ENCODE measurements at regions not wholly inside any gene's neighbourhood (a gene's known extent, or its start where the extent isn't known, plus 50 kb on each side); places are given as distances from the start of the nearest gene placed in this dataset.
"Not testable (repeated sequence)": the region's sequence is repeated elsewhere in the genome, so short reads cannot be mapped to it uniquely, and the experiment has no call there.

DNA sequence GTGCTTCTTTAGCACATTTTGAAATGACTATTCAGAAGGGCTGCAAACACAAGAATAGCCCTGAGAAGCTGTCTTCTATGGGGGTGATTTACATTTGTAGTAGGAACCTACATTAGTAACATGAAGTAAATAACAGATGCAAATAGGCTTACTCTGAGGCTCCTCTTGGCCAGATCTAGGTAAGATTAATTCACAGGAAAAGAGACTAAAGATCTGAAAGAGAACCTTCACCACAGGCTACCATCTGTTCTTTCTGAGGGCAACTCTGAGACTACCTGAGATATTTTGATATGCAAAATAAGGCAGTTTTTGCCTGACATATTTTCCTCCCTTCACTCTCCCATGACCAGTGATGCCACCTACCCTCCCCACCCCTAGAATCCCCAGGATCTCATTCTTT is 1267.8 kb downstream of the PLA2G4A start:
- no peak for DNase-seq

DNA sequence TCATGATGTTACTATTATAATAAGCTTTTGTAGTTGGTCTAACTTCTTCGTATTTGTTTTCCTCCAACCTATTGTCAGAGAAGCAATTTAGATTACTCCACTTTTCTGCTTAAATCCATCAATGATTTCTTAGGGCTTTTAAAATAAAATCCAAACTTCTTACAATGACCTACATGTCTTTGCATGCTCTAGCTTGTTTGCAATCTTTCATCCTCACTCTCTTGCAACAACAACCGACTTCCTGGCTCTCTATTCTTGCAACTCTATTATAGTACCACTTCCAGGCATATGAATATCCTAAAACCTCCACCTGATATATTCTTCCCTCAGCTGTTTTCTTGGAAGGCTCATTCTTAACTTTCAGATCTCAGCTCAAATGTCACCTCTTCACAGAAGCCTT is 1288.7 kb downstream of the PLA2G4A start:
- DNase-seq: no peak

DNA sequence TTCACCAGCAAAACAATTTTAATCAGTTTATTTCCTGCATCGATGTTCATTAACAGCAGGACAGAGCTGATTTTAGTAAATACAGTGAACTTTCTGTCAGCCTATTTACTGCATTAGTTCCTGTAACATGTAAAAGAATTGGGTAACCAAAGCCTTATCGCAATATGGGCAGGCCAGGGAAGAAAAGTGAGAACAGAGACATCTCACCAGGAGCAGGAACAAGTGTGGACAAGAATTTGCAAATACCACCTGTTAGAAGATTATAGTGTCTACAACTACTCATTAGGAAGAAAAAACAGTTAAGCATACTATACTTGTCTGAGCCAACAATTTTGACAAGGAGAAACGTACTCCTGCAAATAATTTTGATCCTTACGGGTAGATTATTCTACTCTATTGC is 1293.9 kb downstream of the PLA2G4A start:
- no peak for DNase-seq

DNA sequence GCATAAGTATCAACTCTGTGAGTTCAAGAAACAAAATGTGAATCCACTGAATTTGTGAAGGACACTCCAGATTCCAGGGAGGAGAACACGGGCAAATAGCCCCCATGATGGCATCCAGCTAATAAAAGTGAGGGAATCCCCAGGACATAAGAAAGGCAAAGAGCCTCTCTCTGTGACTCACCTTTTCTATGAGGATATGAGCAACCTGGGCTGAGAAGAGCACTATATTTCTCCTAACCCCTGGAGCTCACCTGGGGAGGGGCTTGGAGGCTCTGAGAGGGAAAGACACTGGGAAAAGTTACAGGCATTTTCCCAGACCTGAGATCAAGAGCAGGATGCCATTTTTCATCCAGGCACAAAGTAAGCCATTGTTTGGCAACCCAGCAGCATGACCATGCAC is 1298.8 kb downstream of the PLA2G4A start:
- DNase-seq: no peak

DNA sequence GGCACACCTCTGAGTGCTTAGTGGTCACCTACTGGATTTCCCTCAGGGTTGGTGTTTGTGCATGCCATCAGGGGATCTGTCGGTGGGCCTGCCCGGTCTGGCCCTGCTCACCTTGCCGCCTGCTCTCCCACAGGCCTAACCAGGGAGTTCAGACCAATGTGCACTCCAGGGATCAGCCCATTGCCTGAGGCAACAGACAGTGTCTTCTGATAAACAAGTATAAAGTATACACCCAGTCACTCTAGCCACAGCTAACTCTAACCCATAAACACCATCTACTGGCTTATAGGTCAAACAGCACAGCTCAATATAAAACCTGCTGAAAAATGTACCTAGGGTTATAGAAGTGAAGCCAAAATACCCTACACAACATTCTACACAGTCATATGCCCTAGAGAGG is 1300.0 kb downstream of the PLA2G4A start:
- peak; percentile 8 for DNase-seq

DNA sequence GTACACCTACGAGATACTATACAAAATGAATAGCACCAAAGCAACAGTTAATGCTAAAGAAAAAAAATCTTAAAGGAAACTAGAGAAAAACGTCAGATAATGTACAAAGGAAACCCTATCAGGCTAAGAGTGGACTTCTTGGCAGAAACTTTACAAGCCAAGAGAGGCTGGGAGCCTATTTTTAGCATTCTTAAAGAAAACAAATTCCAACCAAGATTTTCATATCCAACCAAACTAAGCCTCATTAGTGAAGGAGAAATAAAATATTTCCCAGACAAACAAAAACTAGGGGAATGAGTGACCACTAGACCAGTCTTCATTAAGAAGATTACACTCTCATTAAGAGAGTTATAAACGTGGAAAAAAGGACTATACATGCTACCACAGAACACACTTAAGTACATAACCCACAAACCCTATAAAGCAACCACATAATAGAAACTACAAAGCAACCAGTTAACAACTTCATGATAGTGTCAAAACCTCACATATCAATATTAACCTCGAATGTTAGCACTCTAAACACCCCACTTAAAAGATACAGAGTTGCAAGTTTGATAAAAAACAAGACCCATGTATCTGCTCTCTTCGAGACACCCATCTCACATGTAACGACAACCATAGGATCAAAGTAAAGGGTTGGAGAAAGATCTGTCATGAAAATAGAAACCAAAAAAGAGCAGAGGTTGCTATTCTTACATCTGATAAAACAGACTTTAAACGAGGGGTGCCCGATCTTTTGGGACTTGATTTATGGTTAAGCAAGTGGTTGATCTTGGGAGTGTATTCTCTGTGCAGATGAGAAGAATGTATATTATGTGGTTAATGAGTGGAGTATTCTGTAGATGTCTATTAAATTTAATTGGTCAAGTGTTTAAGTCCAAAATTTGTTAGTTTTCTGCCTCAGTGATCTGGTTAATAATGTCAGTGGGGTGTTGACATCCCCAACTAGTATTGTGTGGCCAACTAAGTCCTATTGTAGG is 1301.4 kb downstream of the PLA2G4A start:
- no peak for DNase-seq

DNA sequence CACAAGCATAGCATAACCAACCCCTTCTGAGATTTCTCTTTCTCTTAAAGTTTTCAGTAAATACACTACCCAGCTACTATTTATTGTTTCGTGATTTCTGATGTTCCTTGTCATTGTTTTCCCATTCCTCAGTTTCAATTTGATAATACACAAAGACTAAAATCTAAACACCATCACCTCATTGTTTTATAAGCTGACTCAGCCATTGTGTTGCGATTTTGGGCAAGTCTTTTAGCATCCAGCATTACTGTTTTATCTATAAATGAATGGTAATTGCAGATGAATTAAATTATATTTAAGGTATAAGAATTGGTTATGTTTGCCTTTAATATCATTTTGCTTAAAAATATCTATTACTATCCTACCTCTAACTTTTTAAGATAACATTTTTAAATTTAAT is 1308.5 kb downstream of the PLA2G4A start:
- DNase-seq: peak; percentile 1

DNA sequence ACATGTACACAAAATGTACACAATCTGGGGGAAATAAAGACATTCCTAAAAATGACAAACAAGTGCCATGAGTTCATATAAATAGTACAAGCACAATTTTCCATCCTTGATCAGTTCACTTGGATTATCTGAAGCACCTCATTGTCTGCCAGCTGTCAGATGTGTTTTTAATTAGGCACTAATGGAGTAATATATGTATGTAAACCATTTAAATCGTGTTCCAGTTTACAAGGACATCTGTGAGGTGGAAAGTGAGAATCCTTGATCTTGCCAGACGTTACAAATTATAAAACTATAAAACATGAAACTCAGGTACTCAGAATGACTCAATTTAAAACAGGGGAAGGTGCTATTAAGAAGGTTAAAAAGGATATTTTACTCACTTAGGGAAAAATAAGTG is 1312.2 kb downstream of the PLA2G4A start:
- no peak for DNase-seq

DNA sequence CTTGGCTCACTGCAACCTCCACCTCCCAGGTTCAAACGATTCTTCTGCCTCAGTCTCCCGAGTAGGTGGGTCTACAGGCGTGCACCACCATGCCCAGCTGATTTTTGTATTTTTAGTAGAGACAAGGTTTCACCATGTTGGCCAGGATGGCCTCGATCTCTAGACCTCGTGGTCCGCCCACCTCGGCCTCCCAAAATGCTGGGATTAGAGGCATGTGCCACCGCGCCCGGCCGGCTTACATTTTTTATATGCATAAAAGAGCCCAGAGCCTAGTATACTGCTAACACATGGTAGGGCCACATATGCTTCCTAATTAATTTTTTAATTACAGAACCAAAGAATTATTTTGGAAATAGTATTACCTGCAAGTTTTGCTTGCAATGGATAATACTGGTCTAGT is 1325.4 kb downstream of the PLA2G4A start:
- no peak for DNase-seq

DNA sequence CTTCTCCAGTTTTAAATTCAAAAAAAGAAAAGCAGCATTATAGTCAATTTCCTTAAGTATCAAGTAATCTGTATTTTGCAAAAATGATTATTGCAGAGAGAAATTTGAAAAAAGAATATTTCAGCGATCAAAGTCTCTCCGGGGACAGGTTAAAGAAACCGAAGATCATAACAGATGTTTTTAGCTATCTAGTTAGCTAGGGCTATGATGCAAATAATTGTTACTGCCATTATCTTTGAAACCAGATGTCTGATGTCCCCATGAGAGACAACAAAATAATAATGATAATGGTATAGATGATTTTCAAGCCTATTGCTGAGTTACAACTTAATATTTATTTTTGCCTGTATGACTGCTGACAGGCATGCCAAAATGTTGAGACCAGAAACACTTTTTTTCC is 1326.0 kb downstream of the PLA2G4A start:
- DNase-seq: no peak

DNA sequence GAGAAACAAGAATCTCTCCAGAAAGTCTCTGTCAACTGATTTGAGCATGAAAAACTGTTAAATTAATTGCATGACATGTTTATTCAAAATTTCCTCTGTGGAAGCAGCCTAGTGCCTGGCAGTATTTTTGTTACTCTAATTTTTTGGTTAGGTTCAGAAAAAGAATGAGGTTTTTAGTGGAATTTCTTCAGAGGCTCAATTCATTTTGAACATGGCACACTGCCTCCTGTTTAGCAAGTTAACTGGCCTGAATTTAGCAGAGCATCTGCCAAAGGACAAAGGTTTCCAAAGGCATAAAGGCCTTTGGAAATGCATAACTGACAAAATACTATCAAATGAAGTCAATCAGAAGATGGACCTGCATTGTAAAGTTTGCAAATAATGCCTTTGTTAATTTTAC is 1326.5 kb downstream of the PLA2G4A start:
- DNase-seq: no peak

DNA sequence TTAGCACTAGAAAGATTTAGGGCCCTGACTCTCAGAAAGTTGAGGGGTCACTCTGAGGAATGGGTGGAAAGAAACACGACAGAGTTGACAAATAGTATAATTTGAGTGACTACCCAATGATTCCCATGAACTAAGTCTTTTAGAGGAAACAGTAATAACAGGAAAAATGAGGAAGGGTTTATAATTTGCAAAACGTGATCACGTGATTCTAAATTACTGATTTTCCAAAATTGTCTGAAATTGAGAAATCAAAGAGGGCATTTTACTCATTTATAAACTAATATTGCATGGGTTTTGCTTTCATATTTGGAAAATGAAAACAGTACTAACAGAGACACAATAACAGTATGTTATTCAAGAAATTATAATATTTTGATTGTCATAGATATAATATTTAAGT is 1335.7 kb downstream of the PLA2G4A start:
- DNase-seq: no peak

DNA sequence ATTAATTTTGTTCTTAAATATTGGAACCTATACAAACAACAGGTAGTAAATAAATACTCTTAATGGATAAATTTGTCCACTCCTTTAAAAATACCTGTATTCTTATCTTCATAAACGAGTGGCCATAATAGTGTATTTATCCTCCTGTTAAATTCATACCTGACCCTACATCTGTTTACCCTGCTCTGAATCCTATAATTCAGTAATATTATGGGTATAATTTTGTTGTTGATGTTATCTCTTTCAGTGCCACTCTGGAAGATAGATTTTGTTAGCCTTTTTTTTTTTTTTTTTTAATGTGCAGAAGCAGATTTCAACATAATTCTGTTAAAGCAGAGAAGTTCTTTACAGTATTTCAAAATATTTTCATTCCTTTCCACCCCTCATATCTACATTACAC is 1337.9 kb downstream of the PLA2G4A start:
- no peak for DNase-seq

DNA sequence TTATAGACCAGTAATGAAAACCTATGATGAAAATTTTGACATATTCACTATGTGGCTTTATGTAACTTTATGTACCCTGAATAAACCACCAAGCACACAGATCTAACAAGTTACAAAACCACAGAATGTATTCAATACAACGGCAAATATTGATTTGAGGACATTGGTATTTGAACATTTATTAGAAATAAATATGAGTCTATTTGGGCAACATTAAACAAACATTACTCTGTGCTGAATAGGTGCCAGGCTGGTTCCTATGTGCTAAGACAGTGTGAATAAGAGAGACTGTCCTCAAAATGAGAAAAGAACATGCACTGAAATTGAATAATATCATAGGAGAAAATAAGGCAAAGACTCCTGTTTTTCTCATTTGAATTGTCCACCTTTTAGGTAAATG is 1341.2 kb downstream of the PLA2G4A start:
- no peak for DNase-seq

DNA sequence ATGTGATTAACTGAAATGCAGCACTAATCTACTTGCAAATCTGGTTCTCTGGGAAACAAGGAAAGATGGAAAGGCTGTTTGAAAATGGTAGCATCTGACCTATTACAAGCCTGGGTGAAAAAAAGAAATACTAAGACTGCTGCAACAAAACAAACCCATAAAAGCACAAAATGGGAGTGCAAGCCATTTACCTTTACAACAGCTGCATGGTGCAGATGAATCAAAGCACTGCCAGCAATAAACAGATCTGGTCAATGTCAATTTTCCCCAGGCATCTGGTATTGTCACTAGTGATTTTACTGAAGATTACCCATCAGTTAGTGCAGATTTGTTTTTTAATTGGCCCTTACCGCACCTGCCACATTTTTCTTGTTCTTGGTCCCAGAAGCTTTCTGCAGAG is 1341.7 kb downstream of the PLA2G4A start:
- peak; percentile 89 for DNase-seq

DNA sequence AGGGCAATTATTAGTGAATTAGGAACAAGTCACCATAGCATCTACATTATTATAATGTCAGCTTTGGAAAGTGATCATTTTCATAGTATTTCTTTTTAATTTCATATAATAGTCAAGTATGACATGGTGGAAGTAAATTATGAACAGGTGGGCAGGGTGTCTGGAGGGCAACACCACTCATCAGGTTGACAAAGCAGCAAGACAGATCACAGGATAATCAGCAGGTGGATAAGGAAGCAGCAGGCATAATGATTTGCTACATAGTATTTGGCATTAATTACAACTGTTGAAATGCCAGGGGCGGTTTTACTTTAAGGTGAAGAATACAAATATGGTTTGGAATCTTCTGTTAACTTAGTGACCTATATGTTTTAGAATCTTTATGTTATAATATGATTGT is 1342.2 kb downstream of the PLA2G4A start:
- DNase-seq: peak; percentile 80

DNA sequence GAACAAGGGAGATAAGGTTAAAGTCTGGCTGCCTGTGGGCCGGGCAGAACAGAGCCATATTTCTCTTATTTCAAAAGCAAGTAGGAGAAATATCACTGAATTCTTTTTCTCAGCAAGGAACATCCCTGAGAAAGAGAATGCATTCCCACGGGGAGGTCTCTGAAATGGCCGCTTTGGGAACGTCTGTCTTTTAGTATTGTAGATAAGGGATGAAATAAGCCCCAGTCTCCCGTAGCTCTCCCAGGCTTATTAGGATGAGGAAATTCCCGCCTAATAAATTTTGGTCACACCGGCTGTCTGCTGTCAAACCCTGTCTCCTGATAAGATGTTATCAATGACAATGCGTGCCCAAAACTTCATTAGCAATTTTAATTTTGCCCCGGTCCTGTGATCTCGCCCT is 1353.3 kb downstream of the PLA2G4A start:
- DNase-seq: not testable (repeated sequence)

DNA sequence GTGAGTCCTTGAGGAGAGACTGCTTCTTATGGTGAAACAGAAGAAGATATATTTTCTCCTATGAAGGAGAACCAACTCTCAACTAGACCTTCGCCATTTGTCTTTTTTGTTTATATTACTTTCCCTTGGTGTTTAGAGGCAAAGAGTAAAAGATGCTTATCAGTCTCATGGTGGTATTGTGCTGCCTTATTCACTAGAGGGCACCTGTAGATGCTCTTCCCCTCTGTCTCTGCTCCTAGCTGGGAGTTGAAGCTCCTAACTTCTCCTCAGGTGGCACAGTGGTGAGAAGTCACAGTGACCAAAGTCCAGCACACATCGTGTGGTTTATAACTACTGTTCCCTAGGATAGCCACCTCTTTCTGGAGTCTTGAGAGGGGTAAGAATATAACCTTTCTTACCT is 1359.6 kb downstream of the PLA2G4A start:
- no peak for DNase-seq

DNA sequence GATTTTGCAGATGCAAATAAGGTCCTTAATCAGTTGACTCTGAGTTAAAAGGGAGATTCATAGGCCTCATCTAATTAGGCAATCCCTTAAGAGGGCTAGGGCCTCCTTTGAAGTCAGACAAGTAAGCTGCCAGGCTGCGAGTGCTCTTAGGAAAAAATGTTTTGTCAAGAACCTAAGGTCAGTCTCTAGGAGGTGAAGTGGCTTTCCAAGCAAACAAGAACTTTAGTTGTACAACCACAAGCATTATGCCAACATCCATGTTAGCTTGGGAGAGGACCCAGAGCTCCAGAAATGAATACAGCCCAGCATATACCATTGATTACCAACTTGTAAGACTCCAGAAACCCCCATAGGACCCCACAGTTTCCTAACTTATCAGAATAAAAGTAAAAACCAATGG is 1366.2 kb downstream of the PLA2G4A start:
- no peak for DNase-seq

DNA sequence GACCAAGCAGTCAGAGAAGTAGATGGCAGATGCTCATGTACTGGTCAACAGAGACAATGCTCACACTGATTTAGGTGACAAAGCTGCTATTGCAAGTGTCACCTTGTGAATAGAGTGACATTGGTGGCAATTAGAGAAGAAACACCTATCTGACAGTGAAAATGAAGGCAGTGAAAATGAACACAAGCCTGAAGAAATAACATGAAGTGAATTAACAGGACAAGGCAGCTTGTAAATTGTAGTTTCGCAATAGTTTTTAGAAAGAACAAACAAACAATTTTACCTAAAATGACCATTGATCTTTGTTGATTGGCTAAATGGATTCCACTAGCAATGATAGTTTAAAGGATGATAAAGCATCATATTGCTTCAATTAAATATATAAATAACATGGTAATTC is 1389.5 kb downstream of the PLA2G4A start:
- DNase-seq: no peak

DNA sequence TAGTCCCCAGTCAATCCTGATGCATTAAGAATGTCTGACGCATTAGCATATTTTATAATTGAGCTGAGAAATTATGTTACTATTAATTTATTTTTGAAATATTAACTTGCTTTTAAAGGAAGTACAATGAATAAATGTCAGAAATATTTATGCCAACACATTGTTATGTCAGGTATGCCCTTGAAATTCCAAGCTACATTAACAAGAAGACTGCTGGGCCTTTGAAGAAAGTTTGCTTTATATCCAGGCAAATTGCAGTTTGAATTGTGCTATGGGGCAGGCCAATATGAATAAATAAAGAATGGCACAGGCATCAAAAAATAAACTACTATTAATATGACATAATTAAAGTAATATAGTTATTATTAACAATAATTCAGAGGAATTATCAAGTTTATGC is 1391.3 kb downstream of the PLA2G4A start:
- DNase-seq: no peak

DNA sequence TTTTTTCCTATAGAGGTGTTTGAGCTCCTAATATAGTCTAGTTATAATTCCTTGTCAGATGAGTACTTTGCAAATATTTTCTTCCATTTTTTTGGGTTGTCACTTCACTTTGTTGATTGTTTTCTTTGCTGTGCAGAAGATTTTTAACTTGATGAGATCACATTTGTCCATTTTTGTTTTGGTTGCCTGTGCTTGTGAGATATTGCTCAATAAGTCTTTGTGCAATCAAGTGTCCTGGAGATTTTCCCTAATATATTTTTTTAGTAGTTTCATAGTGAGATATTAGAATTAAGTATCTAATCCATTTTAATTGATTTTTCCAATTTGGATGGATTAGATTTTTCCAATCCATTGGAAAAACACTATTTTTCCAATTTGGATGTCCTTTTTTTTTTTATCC is 1395.5 kb downstream of the PLA2G4A start:
- DNase-seq: no peak

DNA sequence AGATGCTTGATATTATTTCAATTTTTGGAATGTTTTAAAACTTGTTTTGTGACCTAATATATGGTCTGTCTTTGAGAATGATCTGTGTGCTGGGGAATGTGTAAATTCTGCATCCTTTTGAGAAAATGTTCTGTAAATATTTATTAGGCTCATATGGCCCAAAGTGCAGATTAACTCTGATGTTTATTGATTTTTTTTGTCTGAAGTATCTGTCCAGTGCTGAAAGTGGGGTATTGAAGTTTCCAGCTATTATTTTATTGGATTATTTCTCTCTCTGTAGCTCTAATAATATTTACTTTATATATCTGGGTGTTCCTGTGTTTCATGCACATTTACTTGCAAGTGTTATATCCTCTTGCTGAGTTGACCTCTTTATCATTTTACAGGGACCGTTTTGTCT is 1397.2 kb downstream of the PLA2G4A start:
- no peak for DNase-seq

DNA sequence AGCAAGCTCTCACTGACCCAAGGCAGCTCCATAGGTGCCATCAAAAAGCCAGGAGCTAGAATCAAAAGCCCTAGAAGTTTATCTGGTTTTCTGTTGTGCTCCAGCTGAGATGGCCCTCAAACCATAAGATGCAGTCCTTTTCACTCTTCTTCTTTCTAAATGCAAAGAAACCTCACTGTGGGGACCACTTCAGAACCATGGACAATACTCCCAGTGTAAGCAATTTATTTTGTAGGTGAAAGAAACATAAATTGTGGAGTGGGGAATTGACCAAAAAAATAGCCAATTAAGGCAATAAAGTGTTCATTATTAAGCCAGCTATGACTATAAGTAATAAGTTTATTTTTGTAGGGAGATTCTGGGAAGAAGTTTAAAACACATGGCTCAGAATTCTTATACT is 1399.9 kb downstream of the PLA2G4A start:
- no peak for DNase-seq

All from COR-L47 (cell line).